OCI-LY1 (cell line): ENCODE measurements at regions not wholly inside any gene's neighbourhood (a gene's known extent, or its start where the extent isn't known, plus 50 kb on each side); places are given as distances from the start of the nearest gene placed in this dataset.

Experiments used
- H2AFZ ChIP-seq: fragments of 200-600 bp; sonication (generic), shearing (Covaris generic); 2 replicates; pipeline ENCODE4 v1.6.0; 2014; ENCODE audit warnings: antibody characterized with exemption, mild to moderate bottlenecking, low read length
- H3F3A ChIP-seq: fragments of 200-600 bp; sonication (generic), shearing (Covaris generic); 2 replicates; pipeline ENCODE4 v1.6.0; 2014; ENCODE audit warnings: mild to moderate bottlenecking, antibody characterized with exemption, low read length, moderate library complexity; ENCODE audit not compliant: insufficient read depth
- H3K27ac ChIP-seq: fragments of 200-600 bp; sonication (generic); 2 replicates; pipeline ENCODE4 v1.5.1; 2014; ENCODE audit warnings: low read length, mixed run types, mild to moderate bottlenecking, low read depth; ENCODE audit not compliant: poor library complexity, severe bottlenecking
- H3K27me3 ChIP-seq: fragments of 200-600 bp; sonication (generic); 2 replicates; pipeline ENCODE4 v1.6.0; 2014; ENCODE audit warnings: antibody characterized with exemption, mild to moderate bottlenecking, low read length, moderate library complexity; ENCODE audit not compliant: insufficient read depth
- H3K36me3 ChIP-seq: fragments of 200-600 bp; sonication (generic); 2 replicates; pipeline ENCODE4 v1.6.1; 2014; ENCODE audit warnings: mild to moderate bottlenecking, antibody characterized with exemption, low read length, moderate library complexity, mixed read lengths; ENCODE audit not compliant: insufficient read depth
- H3K4me1 ChIP-seq: fragments of 200-600 bp; sonication (generic); 2 replicates; pipeline ENCODE4 v1.5.1; 2014; ENCODE audit warnings: mild to moderate bottlenecking, low read length, moderate library complexity; ENCODE audit not compliant: insufficient read depth, severe bottlenecking
- H3K4me2 ChIP-seq: fragments of 200-600 bp; sonication (generic), shearing (Covaris generic); 2 replicates; pipeline ENCODE4 v1.6.1; 2014; ENCODE audit warnings: low read length
- H3K4me3 ChIP-seq: fragments of 200-600 bp; sonication (generic); 2 replicates; pipeline ENCODE4 v1.5.1; 2014; ENCODE audit warnings: low read length, low read depth, mild to moderate bottlenecking, mixed read lengths; ENCODE audit not compliant: poor library complexity, severe bottlenecking
- H3K79me2 ChIP-seq: fragments of 200-600 bp; shearing (Covaris generic); 2 replicates; pipeline ENCODE4 v1.6.1; 2016; ENCODE audit warnings: mixed run types, low read length, mixed read lengths; ENCODE audit not compliant: insufficient read depth
- H3K9ac ChIP-seq: fragments of 200-600 bp; sonication (generic), shearing (Covaris generic); 2 replicates; pipeline ENCODE4 v1.6.1; 2014; ENCODE audit warnings: mild to moderate bottlenecking, low read length, mixed read lengths
- H3K9me2 ChIP-seq: fragments of 200-600 bp; sonication (generic), shearing (Covaris generic); 2 replicates; pipeline ENCODE4 v1.6.1; 2014; ENCODE audit warnings: low read depth, mild to moderate bottlenecking, low read length, mixed read lengths
- H3K9me3 ChIP-seq: fragments of 200-600 bp; shearing (Covaris generic); 2 replicates; pipeline ENCODE4 v1.6.1; 2014; ENCODE audit warnings: low read length, mixed read lengths
- H4K20me1 ChIP-seq: fragments of 200-600 bp; sonication (generic), shearing (Covaris generic); 2 replicates; pipeline ENCODE4 v1.6.0; 2016; ENCODE audit warnings: mild to moderate bottlenecking, low read length; ENCODE audit not compliant: insufficient read depth
- EZH2 ChIP-seq: fragments of 200-600 bp; sonication (generic), shearing (Covaris generic); IDR thresholded peaks from 2 replicates; pipeline ENCODE4 v1.8.0; 2017; ENCODE audit warnings: borderline replicate concordance, mixed run types, mild to moderate bottlenecking, antibody characterized with exemption, low read length, moderate library complexity, mixed read lengths
- TF ChIP-seq, protein P1 (sequence below): fragments of 200-600 bp; sonication (generic), shearing (Covaris generic); IDR thresholded peaks from 2 replicates; pipeline ENCODE4 v1.5.1; 2017; ENCODE audit warnings: mild to moderate bottlenecking, antibody characterized with exemption, low read length, moderate library complexity, mixed read lengths

DNA sequence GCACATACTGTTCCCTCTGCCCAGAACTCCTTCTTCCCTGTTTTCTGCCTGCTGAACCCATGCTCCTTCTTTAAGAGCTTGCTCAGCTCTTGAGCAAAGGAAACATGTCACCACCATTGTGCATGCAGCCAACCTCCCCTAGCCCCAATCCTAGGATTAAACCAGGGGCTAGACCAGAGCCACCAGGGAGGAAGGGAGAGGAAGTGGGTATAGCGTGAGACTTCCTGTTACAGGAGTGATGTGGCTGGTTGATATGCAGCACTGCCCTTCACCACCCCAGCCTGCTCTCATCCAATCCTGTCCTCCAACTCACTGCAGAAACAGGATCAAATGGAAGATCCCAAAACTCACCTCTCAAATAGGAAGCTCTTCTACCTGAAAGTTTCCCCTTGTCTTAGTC, 67.1 kb upstream of the CDH5 start:
- TF ChIP-seq, protein P1, sequence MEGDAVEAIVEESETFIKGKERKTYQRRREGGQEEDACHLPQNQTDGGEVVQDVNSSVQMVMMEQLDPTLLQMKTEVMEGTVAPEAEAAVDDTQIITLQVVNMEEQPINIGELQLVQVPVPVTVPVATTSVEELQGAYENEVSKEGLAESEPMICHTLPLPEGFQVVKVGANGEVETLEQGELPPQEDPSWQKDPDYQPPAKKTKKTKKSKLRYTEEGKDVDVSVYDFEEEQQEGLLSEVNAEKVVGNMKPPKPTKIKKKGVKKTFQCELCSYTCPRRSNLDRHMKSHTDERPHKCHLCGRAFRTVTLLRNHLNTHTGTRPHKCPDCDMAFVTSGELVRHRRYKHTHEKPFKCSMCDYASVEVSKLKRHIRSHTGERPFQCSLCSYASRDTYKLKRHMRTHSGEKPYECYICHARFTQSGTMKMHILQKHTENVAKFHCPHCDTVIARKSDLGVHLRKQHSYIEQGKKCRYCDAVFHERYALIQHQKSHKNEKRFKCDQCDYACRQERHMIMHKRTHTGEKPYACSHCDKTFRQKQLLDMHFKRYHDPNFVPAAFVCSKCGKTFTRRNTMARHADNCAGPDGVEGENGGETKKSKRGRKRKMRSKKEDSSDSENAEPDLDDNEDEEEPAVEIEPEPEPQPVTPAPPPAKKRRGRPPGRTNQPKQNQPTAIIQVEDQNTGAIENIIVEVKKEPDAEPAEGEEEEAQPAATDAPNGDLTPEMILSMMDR, result no peak
- no peak for TF ChIP-seq EZH2

DNA sequence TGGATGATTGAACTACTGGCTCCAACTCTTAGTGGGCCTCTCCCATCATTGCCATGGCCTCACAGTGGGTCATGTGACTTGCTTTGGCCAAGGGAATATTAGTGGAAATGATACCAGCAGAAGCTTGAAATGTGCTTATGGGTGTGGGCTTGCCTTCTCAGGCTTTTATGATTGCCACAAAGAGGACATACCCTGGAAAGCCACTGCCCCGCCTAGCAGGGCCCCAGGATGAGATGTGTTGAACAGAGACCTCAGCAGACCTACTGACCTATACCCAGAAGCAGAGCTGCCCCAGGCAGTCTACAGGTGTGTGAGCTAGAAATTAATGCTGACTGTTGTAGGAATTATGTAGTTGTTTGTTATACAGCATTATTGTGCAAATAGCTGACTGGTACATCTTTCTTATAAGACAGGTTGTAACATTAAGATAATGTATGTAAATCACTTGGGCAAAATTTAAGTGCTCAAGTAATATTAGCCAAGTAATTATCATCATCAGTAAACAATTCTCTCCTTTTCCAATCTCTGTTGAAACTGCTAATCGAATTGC, 67.8 kb upstream of the CDH5 start:
- Histone ChIP-seq H3K36me3 (no peaks in the 10 kb centered on the region), H3K9me3 (no peaks in the 10 kb centered on the region), H3K4me1 (no peaks in the 10 kb centered on the region), H2AFZ (no peak overlapping the region), H3K79me2 (no peaks in the 10 kb centered on the region), H3K9ac (no peak overlapping the region), H3K27ac (no peak overlapping the region), H4K20me1 (no peaks in the 10 kb centered on the region), H3K9me2 (no peaks in the 10 kb centered on the region), H3K4me2 (no peak overlapping the region), H3K27me3 (0 out of 2 replicates have a peak, but pooled peaks cover under 1% of the 10 kb centered on the region), H3F3A (no peaks in the 10 kb centered on the region), H3K4me3 (no peak overlapping the region)
- no peak for TF ChIP-seq EZH2
- TF ChIP-seq, protein P1, result no peak

More for the DNA sequence above, 67.1 kb upstream of the CDH5 start:
- no peaks in the 10 kb centered on the region for H3K4me1 ChIP-seq
- H3K79me2 ChIP-seq, result no peaks in the 10 kb centered on the region
- H3K27me3 ChIP-seq, result no peaks in the 10 kb centered on the region
- H3K4me2 ChIP-seq, result no peak overlapping the region
- no peaks in the 10 kb centered on the region for H3K36me3 ChIP-seq
- no peaks in the 10 kb centered on the region for H4K20me1 ChIP-seq
- H3K9ac ChIP-seq, result no peak overlapping the region
- no peak overlapping the region for H3K4me3 ChIP-seq
- no peaks in the 10 kb centered on the region for H3F3A ChIP-seq
- H2AFZ ChIP-seq, result no peak overlapping the region
- no peaks in the 10 kb centered on the region for H3K9me3 ChIP-seq
- no peak overlapping the region for H3K27ac ChIP-seq
- H3K9me2 ChIP-seq, result no peaks in the 10 kb centered on the region

DNA sequence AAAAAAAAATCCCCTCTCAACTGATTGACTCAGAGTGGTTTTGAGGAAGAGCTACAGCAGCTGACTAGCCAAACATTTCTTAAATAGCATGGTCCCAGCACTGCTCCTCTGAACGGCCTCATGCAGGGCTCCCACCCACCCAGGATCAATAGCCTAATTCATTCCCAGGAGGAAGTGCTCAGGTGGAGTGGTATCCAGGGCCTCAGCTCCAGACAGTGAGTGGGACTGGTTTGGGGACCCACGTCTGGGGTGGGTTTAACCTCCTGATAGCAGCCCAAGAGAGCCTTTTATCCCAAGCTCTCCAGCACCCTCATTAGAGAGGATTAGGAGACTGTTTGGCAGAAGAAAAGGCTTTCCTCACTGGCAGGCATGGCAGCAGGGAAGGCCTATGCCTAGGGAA, 68.5 kb upstream of the CDH5 start:
- no peak for TF ChIP-seq EZH2
- TF ChIP-seq, protein P1, result no peak

More for the DNA sequence above, 68.5 kb upstream of the CDH5 start:
- H3K4me3 ChIP-seq, result no peak overlapping the region
- H4K20me1 ChIP-seq, result no peaks in the 10 kb centered on the region
- no peaks in the 10 kb centered on the region for H3K4me1 ChIP-seq
- H3K9me3 ChIP-seq, result no peaks in the 10 kb centered on the region
- H3K27me3 ChIP-seq, result 0 out of 2 replicates have a peak, but pooled peaks cover 5% of the 10 kb centered on the region
- H3K9ac ChIP-seq, result no peak overlapping the region
- no peak overlapping the region for H3K27ac ChIP-seq
- no peak overlapping the region for H2AFZ ChIP-seq
- H3K4me2 ChIP-seq, result no peak overlapping the region
- no peaks in the 10 kb centered on the region for H3F3A ChIP-seq
- no peaks in the 10 kb centered on the region for H3K79me2 ChIP-seq
- H3K9me2 ChIP-seq, result no peaks in the 10 kb centered on the region
- no peaks in the 10 kb centered on the region for H3K36me3 ChIP-seq
